Esophagus muscularis mucosa (tissue), 3 donors: ENCODE measurements at regions not wholly inside any gene's neighbourhood (a gene's known extent, or its start where the extent isn't known, plus 50 kb on each side); places are given as distances from the start of the nearest gene placed in this dataset.

ENCODE experiments used
- EP300 ChIP-seq: sonication (generic); formaldehyde crosslinking; IDR thresholded peaks from one replicate; pipeline ENCODE4 v1.6.1; 2017; ENCODE audit warnings: antibody characterized with exemption
- POLR2AphosphoS5 ChIP-seq, 2 donors: sonication (generic); formaldehyde crosslinking; IDR thresholded peaks; one replicate each; pipeline ENCODE4 v1.6.1; 2017; ENCODE audit warnings: antibody characterized with exemption in 2 of 2

DNA sequence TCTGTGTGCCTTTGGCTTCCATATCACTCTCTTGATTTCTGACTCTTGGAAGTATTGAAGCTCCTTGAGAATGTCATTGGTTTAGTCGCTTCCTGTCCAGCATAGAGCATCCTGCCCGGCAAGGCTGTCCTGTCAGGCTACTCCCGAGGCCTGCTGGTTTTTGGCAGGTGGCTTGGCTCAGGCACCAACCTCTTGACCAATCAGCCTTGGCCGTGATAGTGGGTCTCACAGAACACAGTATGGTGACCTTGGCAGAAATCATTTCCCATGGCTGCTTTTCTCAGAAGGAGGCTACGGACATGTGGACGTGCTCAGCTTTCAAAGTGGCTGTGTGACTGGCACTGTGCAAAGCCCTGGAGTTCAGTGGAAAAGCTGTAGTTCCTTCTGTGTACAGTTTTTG lies 516.9 kb downstream of the REEP3 start:
- TF ChIP-seq POLR2AphosphoS5 (IDR thresholded peaks at IDR 0.05), result no peak
- TF ChIP-seq EP300, result no peak
